Activated CD8-positive, alpha-beta memory T cell treated with anti-CD3 and anti-CD28 coated beads for 24 hours (primary cell): ENCODE measurements at regions not wholly inside any gene's neighbourhood (a gene's known extent, or its start where the extent isn't known, plus 50 kb on each side); places are given as distances from the start of the nearest gene placed in this dataset.

Experiments used
- DNase-seq: peaks from one replicate; pipeline ENCODE4 v3.0.0-alpha.2; 2020

DNA sequence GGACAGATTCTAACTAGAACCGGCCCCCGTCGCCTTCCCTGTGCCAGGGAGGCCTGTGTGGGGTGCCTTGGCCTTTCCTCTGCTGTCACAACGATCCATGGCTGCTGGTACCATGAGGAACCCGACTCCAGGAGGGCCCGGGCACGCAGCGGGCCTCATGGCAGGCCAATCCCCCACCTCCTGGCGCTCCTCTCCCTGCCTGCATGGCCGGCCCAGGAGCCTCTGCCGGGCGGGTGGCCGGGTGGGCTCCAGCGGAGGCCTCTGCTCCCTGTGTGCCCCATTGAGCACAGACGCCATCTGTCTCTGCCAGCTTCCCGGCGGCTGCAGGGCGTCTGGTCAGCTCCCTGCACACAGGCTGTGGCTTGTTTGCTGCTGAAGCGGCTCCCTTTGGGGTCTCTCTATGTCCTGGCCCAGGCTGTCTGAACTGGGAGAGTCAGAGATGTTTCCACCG is 86.5 kb downstream of the MYEOV start:
- DNase-seq = no peak

DNA sequence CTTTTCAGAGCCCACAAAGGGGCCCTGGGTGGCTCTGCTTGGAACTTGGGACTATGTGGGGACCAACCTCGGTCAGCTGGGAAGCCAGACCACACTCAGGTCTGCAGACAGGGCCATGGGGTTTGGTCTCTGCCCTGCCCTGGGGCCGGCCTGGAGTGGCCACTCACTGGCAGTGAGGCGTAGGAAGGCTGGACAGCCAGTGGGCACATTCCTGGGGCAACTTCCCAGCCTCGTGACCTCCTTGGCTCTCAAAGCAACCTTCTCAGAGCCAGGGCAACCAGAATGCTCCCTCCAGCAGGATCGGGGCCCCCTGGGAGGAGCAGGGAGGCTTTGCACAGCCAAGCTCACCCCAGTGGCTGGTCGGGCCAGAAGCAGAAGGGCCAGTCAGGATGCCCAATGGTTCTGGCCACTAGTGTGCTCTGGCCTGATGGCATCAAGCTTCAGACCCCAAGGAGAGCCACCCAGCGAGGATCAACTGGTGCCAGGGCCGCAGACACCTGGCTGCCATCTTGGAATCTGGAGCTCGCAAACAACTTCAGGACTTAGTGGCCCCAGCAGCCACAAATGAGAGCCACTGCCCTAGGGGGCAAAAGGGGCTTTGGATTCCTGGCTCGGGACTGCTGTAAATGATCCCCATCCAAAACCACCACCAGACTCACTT is 87.1 kb downstream of the MYEOV start:
- DNase-seq = no peak

DNA sequence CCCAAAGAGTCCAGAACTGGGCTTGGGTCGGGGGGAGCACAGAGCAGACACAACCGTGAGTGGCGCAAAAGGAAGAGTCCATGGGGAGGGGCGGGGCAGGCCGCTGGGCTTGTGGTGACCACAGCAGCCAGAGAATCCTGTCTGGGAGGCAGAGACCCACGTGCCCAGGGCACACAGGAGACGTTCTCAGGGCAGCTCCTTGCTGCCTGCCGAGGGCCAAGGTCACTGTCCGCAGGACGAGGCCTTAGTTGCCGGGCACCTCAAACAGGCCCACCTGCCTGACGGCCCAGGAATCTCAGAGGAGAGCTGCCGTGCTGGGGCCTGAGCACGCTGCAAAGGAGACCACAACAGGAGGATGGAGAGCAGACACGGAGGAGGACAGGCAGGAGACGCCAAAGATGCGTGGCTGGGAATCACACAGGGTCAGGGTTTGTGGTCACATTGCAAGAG is 87.8 kb downstream of the MYEOV start:
- no peak for DNase-seq

DNA sequence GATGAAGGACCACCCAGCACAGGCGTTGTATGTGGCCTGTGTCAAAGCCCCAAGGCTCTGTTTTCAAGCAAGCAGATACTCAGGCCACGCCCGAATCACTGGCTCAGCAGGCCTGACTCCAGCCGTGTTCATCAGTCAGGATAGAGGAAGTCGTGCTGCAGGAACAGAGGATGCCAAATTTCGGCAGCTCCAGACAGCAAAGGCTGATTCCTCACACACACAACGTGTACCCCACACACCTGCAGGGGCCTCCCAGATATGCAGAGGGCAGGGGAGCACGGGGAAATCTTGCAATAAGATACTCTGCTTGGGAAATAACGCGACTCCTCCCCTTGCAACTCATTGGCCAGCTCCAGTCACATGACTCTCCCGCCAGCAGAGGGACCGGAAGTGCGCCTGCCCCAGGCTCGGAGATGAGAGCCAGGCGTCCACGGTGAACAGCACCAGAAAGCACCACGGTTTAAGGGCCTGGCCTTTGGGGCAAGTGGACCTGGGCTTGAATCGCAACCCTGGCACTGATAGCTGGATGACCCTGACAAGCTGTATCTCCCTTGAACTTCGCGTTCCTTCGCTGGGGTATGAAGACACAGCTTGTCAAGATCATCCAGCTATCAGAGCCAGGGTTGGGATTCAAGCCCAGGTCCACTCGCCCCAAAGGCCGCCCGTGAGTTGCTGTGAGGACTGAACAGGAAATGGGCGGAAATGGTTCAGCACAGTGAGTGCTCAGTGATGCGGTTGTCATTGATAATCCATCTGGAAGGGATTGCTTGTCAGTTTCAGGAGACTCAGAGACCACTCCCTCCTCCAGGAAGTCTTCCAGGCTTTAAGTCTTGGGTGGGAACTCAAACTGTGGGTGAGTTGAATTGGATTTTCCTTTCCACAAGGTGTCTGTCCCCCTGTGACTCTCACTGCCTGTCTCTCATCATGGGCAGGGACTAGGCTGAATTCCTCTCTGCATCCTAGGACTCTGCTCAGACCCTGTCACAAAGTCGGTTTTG is 88.5 kb downstream of the MYEOV start:
- DNase-seq = no peak

DNA sequence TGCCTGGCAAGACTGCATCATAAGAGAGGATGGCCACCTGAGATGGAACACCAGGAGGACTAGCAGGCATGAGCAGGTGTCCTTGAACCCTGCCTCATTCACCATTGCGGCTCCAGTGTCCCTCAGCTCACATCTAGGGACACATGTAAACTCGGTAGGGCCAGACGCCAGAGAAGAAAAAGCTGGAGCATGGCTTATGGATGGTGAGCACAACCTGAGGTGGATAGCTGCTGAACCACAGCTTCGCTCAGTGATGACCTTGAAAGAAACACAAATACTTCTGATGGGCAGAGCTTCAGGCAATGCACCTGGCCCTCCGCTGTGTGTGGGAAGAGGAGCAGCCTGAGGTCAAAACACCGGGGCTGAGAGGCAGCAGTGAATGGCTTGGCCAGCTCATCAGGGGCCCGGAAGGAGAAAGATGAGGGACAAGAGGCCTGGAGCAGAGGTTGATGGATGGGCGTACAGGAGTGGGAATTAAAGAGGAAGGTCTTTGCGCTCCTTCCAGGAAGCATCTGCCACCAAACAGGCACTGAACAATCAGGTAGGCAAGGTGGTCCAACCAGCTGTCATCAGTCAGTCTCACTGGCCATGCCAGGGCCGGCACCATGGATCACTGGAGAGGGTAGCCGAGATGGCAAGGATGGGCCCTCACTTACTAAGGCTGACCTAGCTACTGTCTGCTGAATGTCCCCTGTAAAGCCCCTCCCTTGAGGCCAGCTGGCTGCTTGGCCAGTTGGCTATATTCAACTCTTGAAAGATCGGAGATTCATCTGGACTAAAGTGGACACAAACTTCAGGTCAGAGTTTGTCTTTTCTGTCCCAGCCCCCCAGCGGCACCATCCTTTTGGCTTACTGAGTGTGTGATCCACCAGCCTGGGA is 89.7 kb downstream of the MYEOV start:
- DNase-seq = no peak

DNA sequence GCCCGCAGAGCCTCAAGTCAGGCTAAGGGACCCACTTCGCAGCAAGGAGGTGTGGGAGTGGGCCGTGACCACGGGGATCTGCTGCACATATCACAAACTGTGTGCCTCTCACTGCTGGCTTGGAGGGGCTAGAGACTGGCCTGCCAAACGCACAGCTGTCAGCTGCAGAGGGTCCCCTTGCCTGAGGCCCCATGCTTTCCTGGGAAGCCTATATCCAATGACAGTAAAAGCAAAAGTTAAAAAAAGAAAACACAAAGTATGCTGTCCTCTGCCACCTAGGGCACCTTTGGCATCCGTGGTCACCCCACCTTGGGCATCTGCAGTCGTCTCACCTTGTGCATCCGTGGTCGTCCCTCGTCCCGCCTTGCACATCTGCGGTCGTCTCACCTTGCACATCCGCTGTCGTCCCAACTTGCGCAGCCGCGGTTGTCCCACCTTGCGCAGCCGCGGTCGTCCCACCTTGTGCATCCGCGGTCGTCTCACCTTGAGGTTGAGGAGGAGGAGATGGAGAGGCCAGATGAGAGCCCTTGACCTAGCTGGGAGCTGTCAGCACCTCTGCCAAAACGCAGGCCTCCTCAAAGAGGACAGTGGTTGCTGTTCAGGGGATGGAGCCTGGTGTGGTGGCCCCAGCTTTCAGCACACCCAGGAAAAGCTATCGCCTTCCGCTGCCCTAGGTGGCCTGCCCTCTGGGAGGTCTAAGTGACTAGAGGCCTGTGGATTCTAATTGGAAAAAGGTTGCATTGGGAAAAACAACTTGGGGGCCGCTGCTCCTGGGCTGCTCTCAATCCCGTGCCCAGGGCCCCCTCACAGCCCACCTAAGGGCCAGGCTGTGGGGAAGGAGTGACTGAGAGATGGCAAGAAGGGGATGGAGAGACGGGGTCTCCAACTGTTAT is 90.5 kb downstream of the MYEOV start:
- DNase-seq = no peak

DNA sequence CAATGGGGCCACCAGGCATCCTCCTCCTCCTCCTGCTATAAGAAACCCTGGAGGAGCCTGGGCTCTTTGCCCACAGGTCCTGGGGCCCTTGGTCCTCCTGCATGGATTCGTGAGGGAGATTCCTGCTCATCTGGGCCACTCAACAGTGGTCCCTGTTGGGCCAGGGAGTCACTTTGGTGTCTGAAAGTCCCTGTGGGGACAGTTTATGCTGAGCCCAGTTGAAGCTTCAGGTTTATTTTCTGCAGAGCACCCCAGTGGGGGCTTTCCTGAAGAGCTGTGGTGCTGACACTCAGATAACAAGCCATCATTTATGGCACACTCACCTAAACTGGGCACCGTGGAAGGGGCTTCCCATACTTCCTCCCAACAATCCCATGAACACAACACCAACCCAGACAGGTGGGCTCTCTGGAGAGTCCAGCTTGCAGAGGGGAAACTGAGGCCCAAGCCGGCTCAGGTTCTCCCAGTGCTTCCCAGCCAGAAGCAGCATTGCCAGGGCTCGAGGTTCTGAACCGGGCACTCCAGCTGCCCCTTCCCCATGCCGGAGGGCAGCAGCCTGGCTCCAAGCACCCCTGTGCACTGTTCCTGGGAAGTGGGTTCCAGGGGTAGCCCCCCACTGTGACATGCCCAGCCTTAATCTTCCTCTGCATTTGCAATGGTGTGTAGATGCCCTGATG is 91.3 kb downstream of the MYEOV start:
- DNase-seq = no peak

DNA sequence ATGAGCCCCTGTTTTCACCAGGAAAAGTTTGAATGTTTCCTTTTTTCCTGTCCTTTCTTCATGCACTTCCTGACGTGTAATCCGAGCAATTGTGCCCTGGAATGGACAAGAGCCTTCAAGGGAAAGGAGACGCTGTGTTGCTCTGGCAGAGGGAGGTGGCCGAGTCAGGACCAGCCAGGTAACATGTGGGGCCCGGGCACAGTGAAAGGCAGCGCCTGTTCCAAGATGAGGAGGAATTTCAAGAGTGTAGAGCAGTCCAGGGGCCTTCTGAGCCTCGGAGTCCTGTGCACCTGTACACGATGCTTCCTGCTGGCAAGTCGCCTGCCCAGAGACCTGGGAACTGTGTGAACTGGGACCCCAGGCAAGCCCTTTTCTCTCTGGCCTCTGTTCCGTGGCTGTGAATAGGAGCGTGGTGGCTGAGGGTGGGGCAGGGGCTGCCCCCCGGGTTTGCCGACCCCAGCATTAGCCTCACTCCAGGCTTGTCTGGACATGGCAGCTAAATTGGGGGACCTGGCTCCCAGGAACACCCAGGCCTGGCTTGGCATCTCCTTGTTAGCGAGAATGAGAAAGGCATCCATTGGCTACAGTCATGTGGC is 92.0 kb downstream of the MYEOV start:
- DNase-seq = peak; percentile 33

DNA sequence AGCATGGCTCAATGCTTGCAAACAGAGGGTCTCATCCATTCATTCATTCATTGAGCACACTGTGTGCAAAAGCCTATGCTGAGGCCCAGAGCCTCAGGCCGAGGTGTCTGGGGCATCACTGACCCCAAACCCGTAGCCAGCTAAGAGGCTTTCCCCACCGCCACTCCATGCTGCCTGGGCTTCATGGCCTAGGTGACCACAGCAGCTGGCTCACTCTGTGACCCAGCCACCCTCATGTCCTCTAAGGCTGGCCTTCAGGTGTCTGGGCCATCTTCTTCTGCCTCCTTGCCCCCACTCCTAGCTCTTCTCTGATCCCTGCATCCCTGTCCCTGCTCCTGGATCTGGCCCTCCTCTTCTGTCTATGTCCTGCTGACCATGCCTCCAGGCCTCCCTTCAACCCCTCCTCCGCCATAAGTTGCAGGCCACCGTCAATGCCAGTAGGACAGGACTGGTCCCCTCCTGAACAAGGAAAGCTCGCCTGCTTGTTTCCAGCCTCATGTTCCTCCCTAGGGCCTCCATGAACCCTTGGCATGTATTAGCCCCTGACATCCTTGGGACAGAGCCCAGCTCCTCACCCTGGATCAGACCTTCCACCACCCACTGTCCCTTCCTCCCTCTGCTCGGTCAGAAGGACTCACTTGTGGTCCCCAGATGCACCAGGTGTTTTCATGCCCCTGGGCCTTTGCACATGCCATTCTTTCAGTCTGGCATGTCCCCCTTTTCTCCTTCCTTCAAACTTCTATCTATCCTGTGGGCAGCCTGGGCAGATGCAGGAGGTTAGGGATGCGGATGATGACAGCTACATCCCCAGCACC is 92.8 kb downstream of the MYEOV start:
- peak; percentile 41 for DNase-seq

DNA sequence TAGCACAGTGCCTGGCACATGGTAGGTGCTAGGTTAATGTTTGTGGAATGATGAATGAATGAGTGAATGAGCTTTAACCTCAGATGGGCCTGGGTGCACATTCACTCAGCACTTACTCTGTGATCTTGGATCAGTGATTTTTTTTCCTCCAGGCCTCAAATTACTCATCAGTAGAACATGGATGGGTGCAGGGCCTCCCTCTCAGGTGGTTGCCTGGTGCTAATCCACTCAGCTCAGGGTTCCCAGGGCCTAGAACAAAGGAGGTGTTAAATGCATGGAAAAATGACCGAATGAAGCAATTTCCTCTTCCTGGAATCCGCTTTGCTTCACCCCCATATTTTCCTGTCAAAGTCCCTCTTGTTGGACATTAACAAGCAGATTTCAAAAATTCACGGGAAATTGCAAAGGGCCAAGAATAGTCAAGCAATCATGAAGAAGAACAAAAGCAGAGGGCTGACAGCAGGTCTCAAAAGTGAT is 93.5 kb downstream of the MYEOV start:
- DNase-seq = no peak

DNA sequence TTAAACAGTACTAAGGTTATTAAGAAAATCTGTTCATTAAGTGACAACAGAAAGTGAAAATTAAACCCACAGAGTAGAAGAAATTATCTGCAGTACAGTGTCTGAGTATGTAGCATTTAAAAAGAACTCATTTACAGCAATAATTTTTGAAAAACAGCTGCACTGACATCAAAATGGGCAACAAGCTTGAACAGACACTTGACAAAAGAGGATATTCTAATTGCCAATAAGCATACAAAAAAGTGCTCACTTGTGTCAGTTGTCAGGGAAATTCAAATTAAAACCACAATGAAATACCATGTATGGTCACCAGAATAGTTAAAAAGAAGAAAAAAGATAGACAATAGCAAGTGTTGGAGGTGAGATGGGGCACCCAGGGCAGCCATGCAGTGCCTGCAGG is 93.3 kb upstream of the LINC01488 start:
- DNase-seq = no peak

DNA sequence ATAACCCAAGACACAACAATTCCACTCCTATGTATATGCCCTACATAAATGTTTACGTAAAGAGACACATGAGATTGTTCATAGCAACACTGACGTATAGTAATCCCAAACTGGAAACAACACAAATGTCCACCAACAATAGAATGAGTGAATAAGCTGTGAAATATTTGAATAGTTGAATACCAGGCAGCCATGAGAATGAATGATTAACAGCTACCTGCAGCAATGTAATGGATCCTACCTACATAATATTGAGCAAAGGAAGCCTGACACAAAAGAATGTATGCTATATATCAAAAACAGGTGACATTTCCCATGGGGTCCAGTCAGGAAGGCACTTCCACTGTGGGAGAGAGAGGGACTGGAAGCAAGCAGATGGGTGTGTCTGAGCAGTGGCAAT is 92.8 kb upstream of the LINC01488 start:
- DNase-seq = no peak

DNA sequence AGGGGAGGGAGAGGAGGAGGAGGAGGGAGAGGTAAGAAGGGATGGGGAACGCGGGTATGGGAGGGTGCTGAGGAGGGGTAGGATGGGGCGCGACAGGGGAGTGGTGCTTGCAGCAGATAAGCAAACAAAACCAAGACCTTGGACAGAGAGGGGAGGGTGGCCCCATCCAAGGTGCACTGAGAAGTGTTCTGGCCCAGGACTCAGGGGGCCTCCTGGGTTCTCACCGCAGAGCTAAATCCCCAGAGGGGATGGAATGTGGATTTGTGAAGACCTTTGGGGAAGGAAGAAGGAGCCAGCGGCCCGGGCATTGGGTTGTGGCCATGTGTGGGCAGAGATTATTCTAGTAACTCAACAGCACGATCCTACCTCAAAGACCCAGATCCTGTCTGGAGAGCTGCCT is 90.9 kb upstream of the LINC01488 start:
- no peak for DNase-seq

DNA sequence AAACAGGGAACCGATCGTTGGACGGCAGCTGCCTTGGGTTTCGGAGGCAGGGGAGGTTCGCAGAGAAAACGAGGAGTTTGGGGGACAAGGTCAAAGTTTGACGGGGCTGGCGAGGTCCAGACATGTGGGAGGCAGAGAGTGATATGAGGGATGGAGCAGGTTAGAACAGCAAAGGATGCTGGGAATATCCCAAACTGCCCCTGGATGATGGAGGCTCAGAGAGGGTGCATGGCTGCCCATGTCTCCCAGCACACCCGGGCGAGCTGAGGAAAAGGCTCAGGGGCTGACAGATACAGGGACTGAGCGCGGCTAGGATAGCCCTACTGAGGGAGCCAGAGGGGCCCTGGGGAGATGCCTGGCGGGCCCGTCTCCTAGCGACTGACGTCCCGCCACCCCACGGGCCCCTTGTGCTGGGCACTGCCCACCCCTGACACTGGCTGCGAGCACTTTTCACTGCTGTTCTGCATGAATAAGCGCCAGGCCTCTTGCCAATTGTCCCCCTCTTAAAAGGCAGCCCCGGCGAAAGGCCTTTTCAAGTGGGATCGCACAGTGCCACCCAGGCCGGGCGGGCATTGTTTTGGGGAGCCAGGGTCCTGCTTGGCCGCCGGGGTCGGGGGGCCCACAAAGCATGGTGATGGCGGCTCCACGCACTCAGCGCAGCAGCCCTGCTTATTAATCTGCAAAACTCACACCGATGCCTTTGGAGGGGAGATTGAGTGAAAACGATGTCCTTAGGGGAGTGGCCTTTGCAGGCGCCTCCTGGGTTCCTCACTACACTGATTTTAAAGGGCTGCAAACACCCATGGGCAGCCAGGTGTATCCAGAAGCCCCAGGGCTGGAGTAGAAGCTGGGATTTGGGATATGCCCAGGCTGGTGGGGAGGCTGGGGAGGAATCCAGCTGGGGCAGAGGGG is 90.0 kb upstream of the LINC01488 start:
- no peak for DNase-seq

DNA sequence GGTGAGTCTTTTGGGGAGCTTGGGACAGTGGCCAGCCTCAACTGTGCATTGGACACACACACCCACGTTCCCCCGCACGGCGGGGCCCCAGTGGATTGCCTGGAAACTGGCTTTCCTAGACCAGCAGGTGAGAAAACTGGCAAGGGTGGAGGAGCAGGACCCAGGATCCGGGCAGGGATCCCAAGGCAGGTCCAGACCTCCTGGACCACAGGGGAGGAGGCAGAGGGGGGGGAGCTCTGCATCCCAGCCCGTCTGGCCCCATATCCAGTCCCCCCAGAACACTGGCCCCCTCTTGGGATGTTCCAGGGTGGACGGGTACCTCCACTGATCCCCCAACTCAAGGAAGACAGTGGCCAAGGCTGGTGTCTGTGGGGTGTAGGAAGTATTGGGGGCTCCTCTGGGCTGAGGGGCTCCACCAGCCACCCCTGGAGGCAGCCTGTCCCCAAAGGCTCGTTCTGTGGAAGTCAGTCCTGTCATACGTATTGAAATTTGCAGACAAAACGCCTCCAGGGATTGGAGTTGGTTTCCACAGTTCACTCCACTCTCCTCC is 89.3 kb upstream of the LINC01488 start:
- no peak for DNase-seq

DNA sequence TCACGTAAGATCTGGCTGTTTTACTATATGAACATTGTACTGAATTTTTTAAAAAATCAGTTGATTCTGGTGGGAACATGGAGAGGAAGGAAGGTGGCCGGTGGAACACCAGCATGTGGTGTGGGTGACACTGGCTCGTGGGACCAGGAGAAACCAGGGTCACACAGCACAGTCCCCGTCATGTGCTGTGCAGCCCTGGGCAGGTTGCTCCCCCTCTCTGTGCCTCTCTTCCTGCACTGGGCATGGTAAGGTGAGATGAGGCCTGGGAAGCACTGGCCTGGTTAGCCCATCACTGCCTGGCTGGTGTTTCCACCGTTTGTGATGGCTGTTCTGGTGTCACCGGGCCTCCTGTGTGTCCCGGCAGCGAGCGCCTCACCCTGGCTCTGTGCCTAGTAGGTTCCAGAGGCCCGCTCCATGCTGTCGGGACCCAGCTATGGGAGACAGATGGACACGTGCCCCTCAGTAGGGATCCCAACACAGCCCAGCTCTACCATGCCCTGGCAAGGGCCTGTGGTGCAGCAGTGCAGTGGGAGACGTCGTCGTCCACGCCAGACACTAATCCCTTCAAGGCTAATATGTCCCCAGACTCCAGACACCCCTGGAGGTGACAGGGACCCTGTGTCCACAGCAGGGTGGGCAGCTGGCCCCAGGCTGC is 88.2 kb upstream of the LINC01488 start:
- no peak for DNase-seq

DNA sequence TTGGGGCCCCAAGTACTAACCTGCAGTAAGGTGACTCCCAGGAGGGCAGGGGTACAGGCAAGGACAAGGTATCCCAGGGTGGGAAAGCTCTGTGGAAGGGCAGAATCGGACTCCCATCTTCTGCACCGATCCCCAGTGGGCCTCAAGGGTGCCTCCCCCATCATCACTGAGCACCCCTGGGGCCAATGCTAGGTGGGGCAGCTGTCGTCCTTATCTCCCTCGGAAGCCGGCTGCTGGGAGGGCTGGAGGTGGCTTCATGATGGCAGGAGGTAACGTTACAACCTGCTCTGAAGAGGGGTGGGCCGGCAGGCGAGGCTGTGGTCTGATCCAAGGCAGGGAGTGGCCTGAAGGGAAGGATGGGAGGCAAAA is 87.6 kb upstream of the LINC01488 start:
- no peak for DNase-seq
